ENCODE measurements at regions not wholly inside any gene's neighbourhood (a gene's known extent, or its start where the extent isn't known, plus 50 kb on each side); places are given as distances from the start of the nearest gene placed in this dataset.

GRCh38 chr4:169334335-169334734, 63.6 kb upstream of the SH3RF1 start (continued):
- no peak for TF ChIP-seq TAF7 (optimal IDR thresholded peaks at IDR 0.05; ENCODE audit: borderline replicate concordance, low read depth, low read length)
- no peak for TF ChIP-seq YY1 (IDR thresholded peaks at IDR 0.05; ENCODE audit: low read depth, low read length)
- TF ChIP-seq GABPA (IDR thresholded peaks at IDR 0.05; ENCODE audit: borderline replicate concordance, insufficient read depth, low read length): no peak
- no peak for TF ChIP-seq EP300 (IDR thresholded peaks at IDR 0.05; ENCODE audit: borderline replicate concordance in 1 of 2, low read depth in 2 of 2, low read length in 2 of 2)
